T-helper 2 cell treated with Interferon-gamma antibody and Interleukin-4, amounts not matched to agents 100 ng/mL and 5 ng/mL, for 36 hours (primary cell): ENCODE measurements at regions not wholly inside any gene's neighbourhood (a gene's known extent, or its start where the extent isn't known, plus 50 kb on each side); places are given as distances from the start of the nearest gene placed in this dataset.

Source experiments
- intact Hi-C: fragments of 100-400 bp; cut with micrococcal nuclease; formaldehyde crosslinking; loops from one replicate; pipeline ENCODE4 v1.15.1; 2023

DNA sequence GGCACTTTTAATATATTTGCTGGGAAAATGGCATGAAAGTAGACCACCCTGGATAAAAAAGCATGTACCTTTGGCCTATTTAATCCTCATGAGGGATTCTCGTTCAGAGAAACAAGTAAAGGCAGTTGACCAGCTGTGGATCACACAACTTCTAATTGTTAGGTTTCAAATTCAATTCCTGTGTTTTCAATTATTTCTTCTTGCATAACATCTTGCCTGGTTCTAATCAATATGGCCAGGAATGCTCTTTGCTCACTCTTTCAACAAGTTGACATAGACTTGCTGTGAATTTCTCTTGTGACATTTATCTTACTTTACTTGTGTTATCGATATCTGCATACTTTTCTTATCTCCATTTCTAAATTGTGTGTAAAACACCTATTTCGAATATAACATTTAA lies 211.8 kb downstream of the SLC7A11 start:
- intact Hi-C loops: no loop called here

- intact Hi-C loops: no loop called here
Measured at GRCh38 chr4:138028923-138029322, 213.2 kb downstream of the SLC7A11 start.

DNA sequence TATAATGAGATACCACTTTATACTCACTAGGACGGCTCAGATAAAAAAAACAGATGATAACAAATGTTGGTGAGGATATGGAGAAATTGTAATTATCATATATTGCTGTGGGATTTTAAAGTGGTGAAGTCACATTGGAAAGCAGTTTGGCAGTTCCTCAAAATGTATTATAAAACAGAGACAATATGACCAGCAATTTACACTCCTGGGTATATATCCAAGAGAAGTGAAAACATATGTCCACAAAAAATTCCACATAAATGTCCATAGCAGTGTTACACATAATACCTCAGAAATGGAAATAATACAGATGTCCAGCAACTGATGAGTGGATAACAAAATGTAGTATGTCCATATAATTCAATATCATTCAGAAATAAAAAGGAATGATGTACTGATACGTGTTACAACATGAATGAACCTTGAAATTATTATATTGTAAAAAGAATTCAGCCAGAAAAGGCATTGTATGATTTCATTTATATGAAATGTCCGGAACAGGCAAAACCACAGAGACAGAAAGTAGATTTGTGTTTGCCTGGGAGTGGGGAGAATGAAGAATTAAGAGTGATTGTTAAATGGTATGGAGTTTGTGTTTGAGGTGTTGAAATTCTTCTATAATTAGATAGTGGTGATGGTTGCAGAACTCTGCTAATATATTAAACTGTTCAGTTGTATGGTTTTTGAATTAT lies 220.9 kb downstream of the SLC7A11 start:
- intact Hi-C loops: no loop called here

- intact Hi-C loops: no loop called here
Measured at GRCh38 chr4:138014590-138015288, 227.4 kb downstream of the SLC7A11 start.

DNA sequence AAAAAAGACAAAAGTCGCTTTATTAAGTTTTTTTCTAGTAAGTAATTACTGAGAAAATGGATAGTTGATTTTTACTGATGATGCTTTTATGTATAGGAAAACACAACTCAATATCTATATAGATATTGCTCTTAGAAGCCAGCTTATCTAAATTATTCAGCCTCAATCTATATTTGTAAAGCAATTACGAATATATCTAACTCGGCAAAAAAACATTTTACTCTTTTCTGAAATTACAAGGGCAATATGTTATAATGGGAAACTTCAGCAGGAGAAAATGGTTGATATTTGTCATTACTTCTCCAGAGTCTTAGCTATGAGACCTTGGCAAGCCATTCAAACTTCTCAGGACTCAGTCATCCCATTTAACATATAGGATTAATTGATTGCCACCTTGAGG lies 228.5 kb downstream of the SLC7A11 start:
- intact Hi-C loops: no loop called here

DNA sequence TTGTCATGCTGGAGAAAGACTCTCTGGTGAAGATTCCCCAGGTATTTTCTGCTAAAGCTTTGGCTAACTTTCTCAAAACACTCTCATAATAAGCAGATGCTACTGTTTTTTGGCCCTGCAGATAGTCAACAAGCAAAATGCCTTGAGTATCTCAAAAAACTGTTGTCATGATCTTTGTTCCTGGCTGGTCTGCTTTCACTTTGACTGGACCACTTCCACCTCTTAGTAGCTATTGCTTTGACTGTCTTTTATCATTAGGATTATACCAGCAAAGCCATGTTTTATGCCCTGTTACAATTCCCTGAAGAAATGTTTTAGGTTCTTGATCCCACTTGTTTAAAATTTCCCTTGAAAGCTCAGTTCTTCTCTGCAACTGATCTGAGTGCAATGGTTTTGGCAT lies 231.5 kb downstream of the SLC7A11 start:
- intact Hi-C loops: no loop called here

DNA sequence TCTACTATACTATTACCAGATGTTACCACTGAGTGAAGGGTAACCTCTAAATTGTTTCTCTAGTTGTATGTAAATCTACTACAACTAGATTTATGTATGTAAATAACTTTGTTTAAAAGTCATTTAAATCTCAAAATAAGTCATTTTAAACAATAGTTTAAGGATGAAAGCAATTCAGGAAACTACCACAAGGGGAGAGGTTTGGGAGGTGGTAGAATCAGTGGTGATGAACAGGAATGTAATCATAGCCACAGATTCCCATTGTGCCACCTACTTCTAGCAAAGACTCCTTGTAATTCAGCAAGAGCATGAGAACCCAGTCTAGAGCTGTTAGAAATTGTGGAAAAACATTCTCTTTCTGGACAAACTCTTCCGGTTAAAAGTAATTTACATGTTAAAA lies 234.6 kb downstream of the SLC7A11 start:
- intact Hi-C loops: no loop called here

DNA sequence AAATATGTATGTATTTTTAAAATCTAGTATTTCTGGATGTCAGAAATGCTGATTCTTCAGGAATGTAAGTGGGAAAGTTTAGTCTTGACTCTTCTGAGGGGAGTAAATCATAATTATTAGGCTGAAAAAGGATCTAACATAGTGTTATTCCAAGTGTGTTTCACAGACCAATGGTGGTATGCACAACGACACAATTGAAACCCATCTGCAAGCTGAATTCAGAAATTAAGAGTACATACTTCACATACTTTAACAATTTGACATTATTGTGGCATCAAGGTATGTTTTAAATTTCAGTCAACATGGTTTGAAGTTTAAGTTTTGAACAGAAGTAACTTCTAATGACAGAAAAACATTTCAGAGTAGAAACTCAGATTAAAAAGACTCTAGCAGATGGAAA lies 236.7 kb downstream of the SLC7A11 start:
- intact Hi-C loops: no loop called here

GRCh38 chr4:138003248-138003647 lies 238.9 kb downstream of the SLC7A11 start:
- intact Hi-C loops: no loop called here

- intact Hi-C loops: no loop called here
Measured at GRCh38 chr4:137998666-137999429, 243.3 kb downstream of the SLC7A11 start.

- intact Hi-C loops: no loop called here
Measured at GRCh38 chr4:137997496-137997895, 244.7 kb downstream of the SLC7A11 start.

- intact Hi-C loops: no loop called here
Measured at GRCh38 chr4:137994853-137995252, 247.3 kb downstream of the SLC7A11 start.

GRCh38 chr4:137993232-137993631 lies 248.9 kb downstream of the SLC7A11 start:
- intact Hi-C loops: no loop called here

- intact Hi-C loops: no loop called here
Measured at GRCh38 chr4:137981277-137981676, 260.9 kb downstream of the SLC7A11 start.

GRCh38 chr4:137980641-137981040 lies 261.5 kb downstream of the SLC7A11 start:
- intact Hi-C loops: no loop called here

GRCh38 chr4:137979938-137980337 lies 262.2 kb downstream of the SLC7A11 start:
- intact Hi-C loops: no loop called here

DNA sequence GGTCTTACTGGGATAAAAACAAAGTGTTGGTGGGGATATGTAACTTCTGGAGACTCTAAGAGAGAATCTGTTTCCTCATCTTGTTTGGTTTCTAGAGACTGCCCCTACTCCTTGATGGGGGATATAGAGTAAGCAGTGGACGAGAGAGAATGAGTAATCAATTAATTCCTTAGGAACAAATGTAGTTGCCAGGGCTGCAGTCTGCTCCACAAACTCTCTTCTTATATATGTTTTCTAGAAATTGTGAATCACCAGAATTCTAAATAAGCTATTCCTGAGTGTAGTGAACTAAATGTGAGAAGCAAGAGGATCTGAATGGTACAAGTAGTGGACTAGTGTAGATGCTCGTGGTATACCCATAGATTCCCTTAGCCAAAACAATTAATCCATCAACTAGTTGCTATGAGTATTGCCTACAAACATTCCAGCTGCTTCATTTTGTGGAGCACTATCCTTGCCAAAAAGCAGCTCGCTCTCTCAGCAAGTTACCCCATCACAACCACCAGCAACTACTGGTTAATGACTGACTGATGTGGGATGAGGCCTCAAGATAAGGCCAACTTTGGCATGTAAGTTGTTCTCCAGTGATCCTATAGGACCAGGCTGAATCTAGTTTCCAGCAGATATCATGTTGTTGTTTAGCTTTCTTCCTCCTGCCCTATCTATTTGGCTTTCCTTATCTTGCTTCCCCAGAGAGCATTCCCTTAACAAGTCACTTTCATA lies 273.0 kb downstream of the SLC7A11 start:
- intact Hi-C loops: no loop called here

DNA sequence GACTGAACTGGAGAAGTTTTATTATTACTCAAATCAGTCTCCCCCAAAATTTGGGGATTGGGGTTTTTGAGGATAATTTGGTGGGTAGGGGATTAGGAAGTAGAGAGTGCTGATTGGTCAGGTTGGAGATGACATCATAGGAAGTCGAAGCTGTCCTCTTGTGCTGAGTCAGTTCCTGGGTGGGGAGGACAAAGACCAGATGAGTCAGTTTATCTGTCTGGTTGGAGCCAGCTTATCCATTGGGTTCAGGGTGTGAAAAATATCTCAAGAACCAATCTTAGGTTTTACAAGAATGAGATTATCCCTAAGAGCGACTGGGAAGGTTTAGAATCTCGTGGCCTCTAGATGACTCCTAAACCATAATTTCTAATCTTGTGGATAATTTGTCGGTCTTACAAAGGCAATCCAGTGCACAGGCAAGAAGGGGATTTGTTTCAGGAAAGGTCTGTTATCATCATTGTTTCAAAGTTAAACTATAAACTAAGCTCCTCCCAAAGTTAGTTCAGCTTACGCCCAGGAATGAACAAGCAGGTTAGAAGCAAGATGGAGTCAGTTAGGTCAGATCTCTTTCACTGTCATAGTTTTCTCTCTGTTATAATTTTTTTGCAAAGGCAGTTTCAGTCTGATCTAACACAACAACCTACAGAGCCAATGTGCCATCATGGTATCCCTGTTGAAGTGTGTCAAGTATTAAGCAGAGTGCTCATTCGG lies 274.5 kb downstream of the SLC7A11 start:
- intact Hi-C loops: no loop called here

DNA sequence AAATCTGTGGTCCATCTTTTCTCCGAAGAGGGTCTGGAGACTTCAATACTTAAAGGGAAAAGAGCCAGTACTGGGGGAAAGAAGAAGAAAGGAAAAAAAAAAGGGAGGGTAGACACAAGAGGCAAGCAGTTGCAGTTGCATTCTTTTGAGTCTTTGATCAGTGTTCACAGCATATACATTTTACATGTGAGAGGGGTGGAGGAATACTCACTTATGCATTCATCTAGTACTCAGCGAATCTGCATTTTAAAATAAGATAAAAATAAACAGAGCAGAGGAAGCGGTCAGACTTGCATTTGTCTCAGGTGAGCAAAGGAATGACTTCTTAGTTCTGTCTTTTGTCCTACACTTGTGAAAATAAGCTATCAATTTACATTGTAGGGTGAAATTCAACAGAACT lies 275.6 kb downstream of the SLC7A11 start:
- intact Hi-C loops: no loop called here

DNA sequence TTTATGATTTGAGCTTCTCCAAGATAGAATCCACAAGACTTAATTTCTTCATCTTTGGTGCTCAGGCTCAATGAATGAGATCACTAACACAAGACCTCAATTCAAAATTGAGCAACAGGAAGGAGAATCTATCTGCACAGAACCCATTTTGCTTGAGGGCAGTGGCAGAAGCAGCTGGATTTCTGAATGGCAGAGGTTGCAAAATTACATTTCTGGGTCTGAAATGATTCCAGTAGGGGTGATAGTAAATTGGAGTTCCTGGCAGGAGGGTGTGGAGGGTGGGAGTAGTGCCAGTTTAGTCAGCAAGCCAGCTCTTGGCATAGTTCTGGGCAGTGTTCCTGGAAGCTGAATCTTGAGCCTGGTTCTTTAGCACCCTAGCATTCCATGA lies 281.1 kb downstream of the SLC7A11 start:
- intact Hi-C loops: no loop called here

GRCh38 chr4:137960371-137961050 lies 281.6 kb downstream of the SLC7A11 start:
- intact Hi-C loops: no loop called here
